GM19238 (cell line): ENCODE measurements at regions not wholly inside any gene's neighbourhood (a gene's known extent, or its start where the extent isn't known, plus 50 kb on each side); places are given as distances from the start of the nearest gene placed in this dataset.
"Not testable (repeated sequence)": the region's sequence is repeated elsewhere in the genome, so short reads cannot be mapped to it uniquely, and the experiment has no call there.

ENCODE experiments used
- DNase-seq: peaks from one replicate; pipeline ENCODE4 v3.0.0; 2011; ENCODE audit warnings: low spot score; ENCODE audit not compliant: insufficient read length

DNA sequence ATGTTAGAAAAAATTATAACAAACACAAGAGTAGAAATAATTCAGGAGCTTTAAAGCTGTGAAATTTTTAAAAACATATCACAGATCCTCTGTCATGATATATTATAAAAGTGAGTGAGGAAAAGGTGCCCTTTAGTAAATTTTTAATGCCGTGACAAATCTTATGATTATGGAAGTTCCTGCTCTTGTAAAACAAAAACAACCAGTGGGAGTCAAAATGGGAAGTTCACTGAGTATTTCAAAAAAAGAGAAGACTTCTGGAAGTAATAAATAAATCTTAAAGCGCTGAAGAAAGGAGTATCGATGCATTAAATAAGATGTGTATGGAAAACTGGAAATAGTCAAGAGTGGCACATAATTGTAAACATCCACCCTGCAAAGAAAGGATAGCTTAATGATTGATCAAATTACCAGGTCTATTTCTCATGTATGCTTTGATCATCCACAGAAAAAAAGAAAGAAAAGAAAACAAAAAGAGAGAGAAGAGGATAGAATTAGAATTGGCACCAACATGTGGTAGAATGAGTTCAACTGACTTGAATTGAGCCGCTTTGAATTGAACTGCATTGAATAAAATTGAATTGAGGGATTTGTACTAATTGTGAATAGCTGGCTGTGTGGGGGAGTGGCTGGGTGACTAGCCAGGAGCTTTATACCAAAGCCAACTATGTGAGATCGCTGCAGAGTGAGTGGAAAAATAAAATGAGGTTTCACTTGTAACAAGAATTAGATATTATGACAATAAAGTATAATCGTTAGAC is 647.6 kb upstream of the SPRY2 start:
- DNase-seq: no peak

DNA sequence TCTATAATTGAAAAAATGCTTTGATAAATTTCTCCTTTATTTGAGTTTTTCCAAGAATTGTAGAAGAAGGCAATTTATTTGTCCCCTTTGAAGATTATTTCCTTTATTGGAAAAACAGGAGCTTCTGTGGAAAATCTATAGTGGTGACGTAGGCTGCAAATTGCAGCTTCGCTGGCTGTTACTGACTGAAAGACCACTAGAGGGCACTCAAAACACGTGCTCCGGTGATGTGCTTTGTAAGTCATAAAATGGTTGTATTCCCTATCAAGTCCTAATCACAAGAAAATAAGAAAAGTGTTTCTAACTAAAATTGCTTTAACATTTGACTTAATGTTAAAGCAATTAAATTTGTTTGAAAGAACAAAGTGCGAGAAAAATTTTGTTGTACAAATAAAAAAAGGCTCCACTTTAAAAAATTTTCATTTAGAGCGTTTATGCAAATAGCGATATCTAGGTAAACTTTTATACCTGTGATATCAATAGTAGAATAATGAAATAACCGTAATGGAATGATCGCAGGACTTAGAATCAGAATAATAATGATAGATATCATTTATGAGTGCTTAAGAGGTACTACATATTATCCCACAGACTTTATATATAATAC is 638.2 kb upstream of the SPRY2 start:
- DNase-seq: peak; percentile 7

DNA sequence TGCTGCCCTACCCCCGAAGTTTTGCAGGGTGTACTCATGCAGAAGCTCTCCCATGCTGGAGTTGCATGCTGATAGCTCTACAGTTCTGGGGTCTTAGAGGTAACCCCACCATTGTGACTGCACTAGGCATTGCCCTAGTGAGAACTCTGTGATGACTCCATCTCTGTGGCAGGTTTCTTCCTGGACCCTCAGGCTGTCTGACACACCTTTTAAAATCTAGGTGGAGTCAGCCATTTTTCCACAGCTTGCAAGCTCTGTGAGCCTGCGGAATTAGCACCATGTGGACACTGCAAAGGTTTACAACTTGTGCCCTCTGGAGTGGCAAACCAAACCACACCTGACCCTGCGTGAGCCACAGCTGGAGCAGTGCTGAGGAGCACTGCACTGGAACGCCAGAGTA is 636.2 kb upstream of the SPRY2 start:
- DNase-seq: no peak

DNA sequence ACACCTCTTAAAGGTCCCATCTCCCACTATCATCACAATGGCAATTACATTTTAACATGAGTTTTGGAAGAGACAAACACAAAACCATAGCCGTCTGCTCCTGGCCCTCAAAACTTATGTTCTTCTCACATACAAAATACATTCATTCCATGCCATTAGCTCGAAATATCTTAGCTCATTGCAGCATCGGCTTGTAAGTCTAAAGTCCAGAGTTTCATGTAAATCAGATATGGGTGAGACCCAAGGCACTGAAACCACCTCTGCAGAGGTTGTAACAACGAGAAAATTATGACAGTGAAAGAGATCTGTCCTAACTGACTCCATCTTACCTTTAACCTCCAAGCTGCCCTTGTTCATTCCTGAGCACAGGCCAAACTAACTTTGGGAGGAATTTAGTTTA is 635.0 kb upstream of the SPRY2 start:
- no peak for DNase-seq

DNA sequence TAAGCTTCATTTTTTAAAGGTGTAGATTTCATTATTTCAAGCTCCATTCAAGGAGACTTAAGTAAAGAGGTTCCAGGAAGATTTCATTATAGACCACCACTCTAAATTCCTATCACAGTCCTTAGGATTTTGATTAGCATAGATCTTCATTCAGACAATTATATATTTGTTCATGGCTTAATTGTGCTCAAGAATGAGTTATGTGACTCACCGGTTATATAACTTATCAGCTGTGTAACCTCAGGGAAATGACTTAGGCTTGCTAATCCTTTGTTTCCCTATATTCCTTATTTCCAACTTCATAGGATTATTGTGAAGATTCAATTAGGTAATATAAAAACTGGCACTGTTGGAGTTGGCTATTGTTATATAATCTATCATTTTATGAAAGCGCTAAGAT is 632.8 kb upstream of the SPRY2 start:
- DNase-seq: no peak

DNA sequence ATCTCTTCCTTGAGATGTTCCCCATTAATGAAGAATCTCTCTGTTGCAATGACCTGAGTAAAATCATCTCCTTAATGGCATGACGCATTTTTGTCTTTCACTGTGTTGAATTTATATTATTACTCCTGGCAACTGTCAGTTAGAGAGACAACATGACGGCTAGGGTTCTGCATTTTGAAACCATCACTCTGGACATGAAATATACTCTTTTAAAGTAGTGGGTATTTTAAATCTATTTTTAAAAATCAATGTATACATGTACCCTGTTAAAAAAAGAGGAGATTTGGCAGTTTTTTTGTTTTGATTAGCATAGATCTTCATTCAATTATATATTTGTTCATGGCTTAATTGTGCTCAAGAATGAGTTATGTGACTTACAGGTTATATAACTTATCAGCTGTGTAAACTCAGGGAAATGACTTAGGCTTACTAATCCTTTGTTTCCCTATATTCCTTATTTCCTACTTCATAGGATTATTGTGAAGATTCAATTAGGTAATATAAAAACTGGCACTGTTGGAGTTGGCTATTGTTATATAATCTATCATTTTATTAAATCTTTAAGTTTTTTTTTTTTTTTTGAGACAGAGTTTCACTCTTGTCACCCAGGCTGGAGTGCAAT is 632.0 kb upstream of the SPRY2 start:
- no peak for DNase-seq

DNA sequence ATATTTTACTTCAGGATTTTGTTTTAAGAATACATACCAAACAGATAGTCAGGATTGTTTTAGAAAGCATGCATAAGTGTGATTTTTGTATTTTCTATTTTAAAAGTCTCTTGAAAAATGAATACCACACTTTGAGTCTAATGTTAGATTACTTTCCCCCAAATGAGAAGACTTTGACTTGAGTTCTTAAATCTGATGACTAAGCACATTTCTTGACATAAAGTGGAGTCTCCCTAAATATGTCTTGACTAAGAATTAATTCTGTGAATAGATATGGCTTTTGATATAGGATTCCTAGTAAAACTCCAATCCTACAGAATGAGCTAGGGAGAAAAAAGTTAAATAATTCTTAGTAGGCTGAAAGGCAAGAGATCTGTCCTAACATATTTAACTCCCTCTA is 624.2 kb upstream of the SPRY2 start:
- DNase-seq: no peak

DNA sequence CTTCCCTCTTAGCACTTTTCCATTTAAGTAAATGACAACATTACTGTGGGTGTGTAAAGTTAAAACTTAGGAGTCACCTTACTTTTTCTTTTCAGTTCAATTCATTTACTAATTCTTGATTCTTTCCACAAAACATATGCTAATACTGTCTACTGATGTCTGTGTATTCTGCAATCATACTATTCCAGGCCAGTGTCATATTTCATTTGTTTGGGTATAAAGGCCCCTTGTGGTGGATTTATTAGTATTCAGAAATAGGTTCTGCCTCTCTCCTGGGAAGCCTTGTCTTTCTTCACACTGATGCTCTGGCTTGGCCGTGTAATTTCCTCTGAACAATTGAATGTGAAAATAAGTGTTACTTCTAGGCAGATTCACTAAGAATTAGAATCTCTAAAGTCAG is 621.9 kb upstream of the SPRY2 start:
- no peak for DNase-seq

DNA sequence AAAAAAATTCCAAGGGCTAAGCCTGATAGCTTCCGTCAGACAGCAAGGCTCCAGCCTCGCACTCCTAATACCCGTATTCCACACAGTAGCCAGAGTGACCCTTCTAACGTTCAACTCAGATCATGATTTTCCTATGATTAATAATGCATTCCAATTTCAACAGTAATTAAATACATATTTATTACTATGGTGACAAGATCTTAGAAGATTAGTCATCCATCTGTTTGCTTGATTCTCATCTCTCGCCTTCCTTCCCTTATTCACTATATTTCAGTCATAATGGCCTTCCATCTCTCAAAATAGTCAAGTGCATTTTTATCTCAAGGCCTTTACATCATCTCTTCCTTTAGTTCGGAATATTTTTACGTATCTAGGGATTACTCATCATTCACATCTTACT is 621.2 kb upstream of the SPRY2 start:
- no peak for DNase-seq

DNA sequence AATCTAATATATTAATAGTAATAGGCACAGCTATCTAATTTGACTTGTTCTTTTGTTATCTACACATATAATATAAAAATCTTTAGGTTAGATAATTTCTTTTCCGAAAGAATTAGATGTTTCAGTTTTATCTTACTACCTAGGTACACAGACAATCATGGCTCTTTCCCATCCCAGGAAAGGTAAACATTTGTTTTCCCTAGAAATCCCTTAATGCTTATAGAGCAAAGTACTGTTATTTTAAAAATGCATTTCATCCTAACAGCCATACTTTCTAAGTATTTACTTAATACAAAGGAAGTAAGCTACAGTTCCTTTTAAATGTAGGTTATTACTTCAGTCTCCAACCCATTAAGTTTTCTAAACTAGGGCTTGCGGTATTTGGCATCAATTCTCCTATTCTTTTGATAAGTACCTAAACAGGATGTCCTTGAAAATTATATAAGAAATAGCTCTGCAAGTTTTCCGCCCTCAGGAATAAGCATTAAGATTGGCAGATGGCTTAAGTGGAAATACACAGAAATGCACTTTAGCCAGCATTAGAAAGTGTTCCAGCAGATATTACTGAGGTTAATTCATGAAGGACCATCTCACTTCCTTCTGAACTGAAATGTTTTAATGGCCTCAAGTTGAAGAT is 616.2 kb upstream of the SPRY2 start:
- no peak for DNase-seq

DNA sequence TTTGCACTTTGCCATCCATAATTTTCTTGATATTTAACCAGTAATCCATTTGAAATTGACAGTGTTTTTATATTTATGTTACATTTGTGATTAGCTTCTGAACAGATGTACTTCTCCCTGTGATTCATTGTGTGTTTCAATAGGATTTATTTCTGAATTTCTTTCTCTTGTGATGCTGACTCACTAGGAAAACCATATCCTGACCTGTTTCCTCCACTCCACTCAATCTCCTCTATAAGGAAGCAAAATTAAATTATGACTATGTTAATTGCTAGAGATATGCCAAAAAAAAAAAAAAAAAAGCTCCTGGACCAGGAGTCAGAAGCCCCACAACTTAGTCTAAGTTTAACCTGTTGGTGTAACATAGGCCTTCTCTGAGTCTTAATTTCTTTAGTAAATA is 614.6 kb upstream of the SPRY2 start:
- DNase-seq: no peak

DNA sequence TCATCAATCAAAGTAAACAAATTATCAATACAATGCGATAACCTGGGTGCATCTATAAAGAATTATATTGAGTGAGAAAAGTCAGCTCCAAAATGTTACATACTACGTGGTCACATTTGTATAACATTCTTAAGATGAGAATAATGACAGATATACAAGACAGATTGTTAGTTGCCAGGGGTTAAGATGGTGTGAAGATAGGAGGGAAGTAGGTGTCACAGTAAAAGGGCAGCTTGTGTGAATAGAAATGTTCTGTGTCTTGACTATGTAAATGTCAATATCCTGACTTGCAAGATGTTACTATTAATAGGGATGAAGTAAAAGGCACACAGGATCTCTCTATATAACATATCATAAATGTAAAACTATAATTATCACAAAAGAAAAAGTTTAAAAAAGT is 611.2 kb upstream of the SPRY2 start:
- no peak for DNase-seq

DNA sequence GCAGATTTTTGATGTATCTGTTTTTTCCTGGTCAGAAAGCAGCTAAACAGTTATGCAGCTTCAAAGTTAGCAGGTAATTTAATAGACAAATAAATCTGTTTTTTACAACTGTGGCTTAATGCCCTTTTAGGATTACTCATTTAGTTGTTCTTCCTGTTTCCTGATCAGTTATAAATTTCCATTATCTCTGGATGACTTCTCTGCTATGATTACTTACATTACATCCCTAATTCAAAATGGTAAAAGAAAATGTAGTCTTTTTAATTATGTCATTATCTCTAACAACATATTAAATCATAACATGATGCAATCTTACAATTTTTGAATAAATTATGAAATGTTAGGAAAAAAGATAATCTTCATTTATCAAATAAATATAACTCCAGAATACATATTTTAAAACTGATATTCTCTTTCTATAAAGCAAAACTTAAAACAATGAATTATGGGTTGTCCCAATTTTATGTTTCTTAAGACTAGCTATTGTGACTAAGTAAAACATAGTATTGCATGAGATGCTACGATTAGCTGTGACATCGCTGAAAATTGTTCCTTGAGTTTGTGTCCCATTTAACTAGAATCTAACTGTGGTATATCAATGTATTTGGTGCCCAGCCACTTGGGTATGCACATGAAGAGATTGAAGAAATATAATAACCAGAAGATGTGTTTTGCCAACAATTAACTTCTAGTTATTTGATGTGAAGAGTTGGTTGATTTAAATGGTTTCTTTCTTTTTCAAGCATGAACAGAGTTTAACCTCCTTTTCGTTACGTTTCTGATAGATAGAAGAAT is 605.3 kb upstream of the SPRY2 start:
- DNase-seq: no peak

DNA sequence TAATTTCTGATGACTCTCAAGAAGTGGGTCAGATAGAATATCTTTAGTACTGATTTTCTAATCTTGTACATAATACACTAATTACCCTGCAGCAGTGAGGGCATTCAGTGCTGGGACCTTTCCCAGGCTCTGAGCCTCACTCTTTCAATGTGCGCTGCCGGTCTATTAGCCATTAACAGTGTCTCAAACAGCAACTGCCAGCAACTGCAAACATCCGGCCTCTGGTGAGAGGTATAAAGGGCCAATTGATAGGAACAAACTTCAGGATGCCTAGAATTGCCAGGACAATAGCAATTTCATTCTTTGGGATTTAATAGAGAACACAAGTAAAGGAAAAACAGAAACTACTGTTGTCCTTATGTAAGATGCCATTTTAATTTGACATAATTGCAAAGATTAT is 604.4 kb upstream of the SPRY2 start:
- no peak for DNase-seq

DNA sequence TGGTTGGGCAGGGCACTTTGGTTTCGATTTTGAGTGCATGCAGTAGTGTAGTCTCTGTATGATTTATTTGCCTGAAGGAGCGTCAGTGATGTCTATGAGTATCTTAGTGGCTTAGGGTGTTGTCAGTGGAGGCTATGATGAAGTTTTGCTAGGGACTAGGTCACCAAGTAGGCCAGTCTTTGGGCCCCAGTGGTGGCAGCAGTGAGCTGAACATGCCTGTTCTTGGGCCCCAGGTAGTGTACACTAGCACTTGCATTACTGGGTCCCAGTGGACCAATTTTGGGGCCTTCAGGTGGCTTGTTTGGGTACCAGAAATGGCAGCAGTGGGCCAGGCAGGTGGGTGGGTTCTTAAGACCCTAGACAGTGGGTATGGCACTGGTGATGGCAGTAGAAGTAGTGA is 598.7 kb upstream of the SPRY2 start:
- DNase-seq: no peak

DNA sequence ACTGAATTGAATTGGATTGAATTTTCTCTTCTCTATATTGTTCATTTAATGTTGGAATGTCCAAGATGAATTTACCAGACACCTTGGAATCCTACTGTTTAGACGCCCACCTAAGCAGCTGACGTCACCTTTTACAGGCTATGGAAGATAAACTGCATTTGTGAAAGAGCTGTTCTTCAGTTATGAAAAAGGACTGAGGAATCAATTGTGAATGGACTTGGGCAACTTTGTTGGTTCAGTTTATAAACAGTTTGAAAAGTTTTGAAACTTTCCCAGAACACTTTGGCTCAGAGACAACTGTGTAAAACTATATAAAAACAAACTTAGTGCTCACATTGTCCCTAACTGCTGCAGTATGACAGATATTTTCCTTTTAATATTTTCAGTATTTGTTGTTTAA is 590.8 kb upstream of the SPRY2 start:
- no peak for DNase-seq

DNA sequence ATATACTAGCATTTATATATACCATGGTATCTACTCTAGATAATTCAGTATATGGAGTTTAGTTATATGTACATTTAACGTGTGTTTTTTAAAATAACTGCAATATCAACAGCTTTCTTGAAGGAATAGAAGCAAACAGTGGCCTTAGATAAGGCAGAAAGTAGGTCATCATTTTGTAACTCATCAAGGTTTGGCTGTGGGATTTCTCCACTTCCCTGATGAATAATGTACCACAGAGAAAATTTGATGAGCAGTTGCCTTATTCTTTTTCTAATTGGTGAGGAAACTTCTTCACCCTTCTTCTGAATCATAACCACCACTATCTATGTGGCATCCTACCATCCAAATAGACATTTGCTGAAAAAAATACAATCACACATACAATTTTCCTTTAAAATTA is 590.2 kb upstream of the SPRY2 start:
- no peak for DNase-seq

DNA sequence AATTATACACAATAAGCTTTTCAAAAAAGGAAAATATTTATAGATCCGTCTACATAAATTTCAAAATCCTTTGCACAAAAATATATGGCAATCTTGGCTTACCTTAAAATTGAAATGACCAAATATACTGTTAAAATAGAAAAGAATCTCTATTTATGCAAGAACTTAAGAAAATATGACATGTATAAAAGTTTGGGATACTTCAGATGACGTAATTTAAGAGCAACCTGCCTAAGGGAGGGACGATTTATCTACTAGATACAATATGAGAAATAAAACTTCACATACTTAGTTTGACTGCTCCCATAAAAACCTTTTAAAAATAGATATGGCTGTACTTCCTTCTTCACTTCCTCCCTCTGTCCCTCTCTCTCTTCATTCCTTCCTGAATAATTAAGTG is 587.3 kb upstream of the SPRY2 start:
- no peak for DNase-seq

DNA sequence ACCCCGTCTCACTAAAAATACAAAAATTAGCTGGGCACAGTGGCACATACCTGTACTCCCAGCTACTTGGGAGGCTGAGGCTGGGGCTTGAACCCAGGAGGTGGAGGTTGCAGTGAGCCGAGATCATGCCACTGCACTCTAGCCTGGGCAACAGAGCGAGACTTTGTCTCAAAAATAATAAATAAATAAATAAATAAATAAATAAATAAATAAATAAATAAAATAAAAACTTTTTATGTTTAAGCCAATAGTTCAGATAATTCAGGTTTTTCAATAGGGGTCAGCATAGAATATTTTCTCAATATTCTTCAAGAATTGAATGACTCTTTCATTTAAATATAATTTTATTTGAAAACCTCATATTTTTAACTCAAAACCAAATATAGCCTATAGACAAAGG is 585.1 kb upstream of the SPRY2 start:
- DNase-seq: not testable (repeated sequence)

DNA sequence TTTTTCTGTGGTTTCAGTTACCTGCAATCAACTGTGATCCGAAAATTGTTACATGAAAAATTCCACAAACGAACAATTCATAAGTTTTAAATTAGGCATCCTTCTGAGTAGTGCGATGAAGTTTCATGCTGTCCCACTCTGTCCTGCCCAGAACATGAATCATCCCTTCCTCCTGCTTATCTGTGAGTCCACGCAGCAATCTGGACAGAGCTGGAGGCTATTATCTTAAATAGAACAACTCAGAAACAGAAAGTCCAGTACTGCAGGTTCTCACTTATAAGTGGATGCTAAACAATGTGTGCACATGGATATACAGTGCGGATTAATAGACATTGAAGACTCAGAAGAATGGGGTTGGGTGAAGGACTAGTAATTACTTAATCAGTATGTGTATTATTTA is 583.7 kb upstream of the SPRY2 start:
- DNase-seq: no peak

DNA sequence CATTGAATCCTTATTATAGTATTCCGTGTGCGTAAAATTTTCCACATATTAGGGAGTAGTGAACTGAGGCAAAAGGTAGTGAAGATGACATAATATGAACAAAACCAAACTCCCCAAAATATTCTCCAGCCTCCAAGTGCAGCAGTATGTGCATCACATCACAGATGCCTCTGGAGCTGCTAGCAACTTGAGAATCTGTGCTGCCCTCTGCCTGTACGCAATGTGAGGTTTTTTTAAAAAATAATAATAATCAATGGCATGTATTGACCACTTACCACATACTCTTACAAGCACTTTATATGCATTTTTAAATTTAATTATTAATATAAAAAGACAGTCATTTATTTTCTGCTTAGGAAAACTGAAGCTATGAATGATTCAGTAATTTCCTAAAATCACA is 583.0 kb upstream of the SPRY2 start:
- no peak for DNase-seq

DNA sequence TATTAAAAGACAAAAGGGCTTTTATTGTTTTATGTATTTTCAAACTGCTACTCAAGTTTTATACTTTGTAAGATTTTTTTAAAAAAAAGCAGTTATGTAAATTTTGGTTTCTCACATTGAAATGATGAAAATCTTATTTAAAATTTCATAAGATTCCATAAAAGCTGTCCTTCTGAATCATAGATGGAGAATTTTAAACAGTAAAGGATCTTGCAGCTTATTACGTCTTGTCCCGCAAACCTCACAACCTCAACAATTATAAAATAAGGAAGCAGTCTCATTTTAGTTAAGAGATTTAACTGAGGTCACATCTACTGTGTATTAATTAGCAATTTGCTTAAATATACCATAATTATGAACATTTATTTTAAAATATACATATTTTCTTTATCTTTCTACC is 581.0 kb upstream of the SPRY2 start:
- no peak for DNase-seq
